NCI-H2227 (cell line): ENCODE measurements at regions not wholly inside any gene's neighbourhood (a gene's known extent, or its start where the extent isn't known, plus 50 kb on each side); places are given as distances from the start of the nearest gene placed in this dataset.

Source experiments
- DNase-seq: peaks from one replicate; lab custom pipeline; 2025; ENCODE audit not compliant: unreplicated experiment; lab: John Stamatoyannopoulos, UW

- no peak for DNase-seq
These were observed 283.0 kb upstream of the KLF6 start for GRCh38 chr10:4067931-4068561.

GRCh38 chr10:4067531-4067930 lies 282.5 kb upstream of the KLF6 start:
- no peak for DNase-seq

- DNase-seq = no peak
These were observed 281.8 kb upstream of the KLF6 start for GRCh38 chr10:4066581-4067390.

GRCh38 chr10:4064489-4064888 lies 279.5 kb upstream of the KLF6 start:
- no peak for DNase-seq

GRCh38 chr10:4063717-4064116 lies 278.7 kb upstream of the KLF6 start:
- DNase-seq = no peak

- DNase-seq = no peak
These were observed 277.7 kb upstream of the KLF6 start for GRCh38 chr10:4062751-4063150.

GRCh38 chr10:4062072-4062471 lies 277.1 kb upstream of the KLF6 start:
- DNase-seq = no peak

GRCh38 chr10:4061441-4061951 lies 276.5 kb upstream of the KLF6 start:
- DNase-seq = no peak

GRCh38 chr10:4059471-4060138 lies 274.6 kb upstream of the KLF6 start:
- no peak for DNase-seq

- no peak for DNase-seq
These were observed 273.6 kb upstream of the KLF6 start for GRCh38 chr10:4058514-4059029.

- DNase-seq = no peak
These were observed 272.9 kb upstream of the KLF6 start for GRCh38 chr10:4057725-4058513.

GRCh38 chr10:4057021-4057420 lies 272.0 kb upstream of the KLF6 start:
- no peak for DNase-seq

GRCh38 chr10:4054656-4055435 lies 269.8 kb upstream of the KLF6 start:
- no peak for DNase-seq

GRCh38 chr10:4053940-4054339 lies 268.9 kb upstream of the KLF6 start:
- no peak for DNase-seq

GRCh38 chr10:4051641-4052151 lies 266.7 kb upstream of the KLF6 start:
- DNase-seq = no peak

- no peak for DNase-seq
These were observed 266.1 kb upstream of the KLF6 start for GRCh38 chr10:4051011-4051640.

- no peak for DNase-seq
These were observed 265.1 kb upstream of the KLF6 start for GRCh38 chr10:4050061-4050460.

- DNase-seq = no peak
These were observed 264.3 kb upstream of the KLF6 start for GRCh38 chr10:4049348-4049747.

- no peak for DNase-seq
These were observed 263.3 kb upstream of the KLF6 start for GRCh38 chr10:4048236-4048864.
